Lower leg skin (tissue), 4 donors: ENCODE measurements at regions not wholly inside any gene's neighbourhood (a gene's known extent, or its start where the extent isn't known, plus 50 kb on each side); places are given as distances from the start of the nearest gene placed in this dataset.

ENCODE experiments used
- DNase-seq, 2 donors: peaks; one replicate each; pipeline ENCODE4 v3.0.0-alpha.2; 2019; ENCODE audit warnings: low spot score in 2 of 2
- H3K4me3 ChIP-seq: fragments of 200-600 bp; sonication (generic); 2 replicates; pipeline ENCODE4 v1.5.1; 2017; ENCODE audit warnings: mild to moderate bottlenecking, low read depth; ENCODE audit not compliant: poor library complexity, severe bottlenecking
- CTCF ChIP-seq, 3 donors: fragments of 450-650 bp; IDR thresholded peaks; one replicate each; pipeline ENCODE4 v1.5.1; 2016; ENCODE audit warnings: antibody characterized with exemption in 3 of 3, mild to moderate bottlenecking in 3 of 3, moderate library complexity in 2 of 3
- POLR2A ChIP-seq, 2 donors: fragments of 450-650 bp; IDR thresholded peaks; one replicate each; pipeline ENCODE4 v1.6.1; 2016 to 2017; ENCODE audit warnings: antibody characterized with exemption in 2 of 2, mild to moderate bottlenecking in 1 of 2, moderate library complexity in 1 of 2
- WGBS, 2 donors: methylation state at CpG; one replicate each; pipeline ENCODE4 v1.1.5; 2018; 5-methylcytosine and 5-hydroxymethylcytosine counted together
- intact Hi-C: fragments of 100-400 bp; cut with DNase I; formaldehyde crosslinking; loops from one replicate; pipeline ENCODE4 v1.15.0; 2023; ENCODE audit warnings: low total_unique reads

GRCh38 chr9:7363777-7364477 is 435.7 kb downstream of the DMAC1 start:
- 78 to 80% methylated on average over 4 of the region's 4 CpGs for WGBS, 2 donors
- intact Hi-C loops, result no loop called here
- TF ChIP-seq POLR2A (IDR thresholded peaks at IDR 0.05) (no peak), CTCF (IDR thresholded peaks at IDR 0.05) (no peak)
- no peak for DNase-seq
- H3K4me3 ChIP-seq, result no peak overlapping the region

- no peak for DNase-seq
- intact Hi-C loops, result no loop called here
- no peak overlapping the region for H3K4me3 ChIP-seq
- TF ChIP-seq POLR2A (IDR thresholded peaks at IDR 0.05), result no peak
- TF ChIP-seq CTCF (IDR thresholded peaks at IDR 0.05), result no peak
- WGBS, 2 donors, result 57 to 65% methylated on average over 4 of the region's 4 CpGs
Measured at GRCh38 chr9:7360513-7360912, 439.1 kb downstream of the DMAC1 start.

- intact Hi-C loops, result no loop called here
- H3K4me3 ChIP-seq, result no peak overlapping the region
- DNase-seq, result no peak
- TF ChIP-seq CTCF (IDR thresholded peaks at IDR 0.05), result no peak
- TF ChIP-seq POLR2A (IDR thresholded peaks at IDR 0.05), result no peak
Measured at GRCh38 chr9:7358876-7359275, 440.7 kb downstream of the DMAC1 start.

GRCh38 chr9:7354704-7355103 is 444.9 kb downstream of the DMAC1 start:
- intact Hi-C loops, result no loop called here
- H3K4me3 ChIP-seq, result no peak overlapping the region
- TF ChIP-seq POLR2A (IDR thresholded peaks at IDR 0.05) (no peak), CTCF (IDR thresholded peaks at IDR 0.05) (no peak)
- DNase-seq, result no peak

GRCh38 chr9:7348692-7349091 is 450.9 kb downstream of the DMAC1 start:
- no peak for DNase-seq
- intact Hi-C loops, result no loop called here
- no peak overlapping the region for H3K4me3 ChIP-seq
- TF ChIP-seq CTCF (IDR thresholded peaks at IDR 0.05), result no peak

- TF ChIP-seq POLR2A (IDR thresholded peaks at IDR 0.05), result no peak
- TF ChIP-seq CTCF (IDR thresholded peaks at IDR 0.05), result no peak
- no peak for DNase-seq
- H3K4me3 ChIP-seq, result no peak overlapping the region
- intact Hi-C loops, result no loop called here
- 45 to 57% methylated on average over 4 of the region's 4 CpGs for WGBS, 2 donors
Measured at GRCh38 chr9:7347556-7347955, 452.0 kb downstream of the DMAC1 start.
